NCI-H526 treated with DMSO at 0.1 percent for 48 hours (cell line): ENCODE measurements at regions not wholly inside any gene's neighbourhood (a gene's known extent, or its start where the extent isn't known, plus 50 kb on each side); places are given as distances from the start of the nearest gene placed in this dataset.

Experiments
- DNase-seq: peaks from one replicate; lab custom pipeline; 2025; lab: John Stamatoyannopoulos, UW

GRCh38 chr9:103789686-103790085 is 304.4 kb upstream of the SMC2 start:
- no peak for DNase-seq

GRCh38 chr9:103798620-103799019 is 295.5 kb upstream of the SMC2 start:
- DNase-seq, result no peak

- no peak for DNase-seq
Measured at GRCh38 chr9:103799959-103800358, 294.1 kb upstream of the SMC2 start.

- no peak for DNase-seq
Measured at GRCh38 chr9:103802068-103802467, 292.0 kb upstream of the SMC2 start.

GRCh38 chr9:103803245-103803644 is 290.9 kb upstream of the SMC2 start:
- DNase-seq, result no peak

- DNase-seq, result no peak
Measured at GRCh38 chr9:103804077-103804735, 289.9 kb upstream of the SMC2 start.

GRCh38 chr9:103809745-103810144 is 284.4 kb upstream of the SMC2 start:
- DNase-seq, result no peak

GRCh38 chr9:103811462-103811861 is 282.6 kb upstream of the SMC2 start:
- no peak for DNase-seq

- no peak for DNase-seq
Measured at GRCh38 chr9:103816146-103816545, 278.0 kb upstream of the SMC2 start.

GRCh38 chr9:103819936-103820335 is 274.2 kb upstream of the SMC2 start:
- DNase-seq, result no peak

- no peak for DNase-seq
Measured at GRCh38 chr9:103821115-103821514, 273.0 kb upstream of the SMC2 start.

- no peak for DNase-seq
Measured at GRCh38 chr9:103837940-103838339, 256.2 kb upstream of the SMC2 start.

GRCh38 chr9:103839197-103839596 is 254.9 kb upstream of the SMC2 start:
- DNase-seq, result peak; percentile 71

- no peak for DNase-seq
Measured at GRCh38 chr9:103867886-103868285, 226.2 kb upstream of the SMC2 start.

GRCh38 chr9:103872811-103873210 is 221.3 kb upstream of the SMC2 start:
- no peak for DNase-seq

- no peak for DNase-seq
Measured at GRCh38 chr9:103881419-103881818, 212.7 kb upstream of the SMC2 start.

GRCh38 chr9:103889989-103890388 is 204.1 kb upstream of the SMC2 start:
- no peak for DNase-seq

- DNase-seq, result peak; percentile 33
Measured at GRCh38 chr9:103894184-103894583, 199.9 kb upstream of the SMC2 start.

GRCh38 chr9:103898550-103898949 is 195.6 kb upstream of the SMC2 start:
- DNase-seq, result no peak

GRCh38 chr9:103899866-103900265 is 194.2 kb upstream of the SMC2 start:
- DNase-seq, result no peak

- no peak for DNase-seq
Measured at GRCh38 chr9:103900466-103900865, 193.6 kb upstream of the SMC2 start.

- DNase-seq, result no peak
Measured at GRCh38 chr9:103902263-103902662, 191.8 kb upstream of the SMC2 start.

GRCh38 chr9:103904242-103904641 is 189.9 kb upstream of the SMC2 start:
- DNase-seq, result no peak

GRCh38 chr9:103913899-103914298 is 180.2 kb upstream of the SMC2 start:
- DNase-seq, result no peak
